HCT116 (cell line): ENCODE measurements at regions not wholly inside any gene's neighbourhood (a gene's known extent, or its start where the extent isn't known, plus 50 kb on each side); places are given as distances from the start of the nearest gene placed in this dataset.

Source experiments
- ATAC-seq: fragments of 200-7000 bp; cut with Tn5 transposase; 2 replicates; pipeline ENCODE4 v1.9.1; 2020; ENCODE audit warnings: mild to moderate bottlenecking, moderate library complexity
- BruUV-seq: library from RNA; stranded (reverse); fragments of 400-500 nt; replicated peaks from 2 replicates; lab custom pipeline; 2021; lab: Mats Ljungman, UMichigan
- CTCF ChIA-PET: fragments of 300-600 bp; sonication (Branson Sonifier 250); formaldehyde crosslinking; loops from one replicate; lab custom pipeline; 2021; ENCODE audit warnings: antibody characterized with exemption; lab: Charles Lee
- POLR2A ChIA-PET: fragments of 300-600, 350-600 bp; sonication (Branson Sonifier 250); formaldehyde crosslinking; loops from one replicate; lab custom pipeline; 2021; ENCODE audit warnings: antibody characterized with exemption; lab: Charles Lee
- RAD21 ChIA-PET, 2 experiments: fragments of 300-600 bp; sonication (Branson Sonifier 250); formaldehyde crosslinking; loops; one replicate each; lab custom pipeline; 2023; ENCODE audit warnings: low total read pairs in 2 of 2; ENCODE audit not compliant: uncharacterized antibody in 2 of 2, unreplicated experiment in 2 of 2, low non-redundant PET in 1 of 2; lab: Charles Lee
- DNase-seq: peaks from one replicate; pipeline ENCODE4 v3.0.0-alpha.2; 2010; ENCODE audit warnings: low read depth, low spot score
- H2AFZ ChIP-seq: fragments of 200-600 bp; shearing (Covaris generic), sonication (generic); 2 replicates; pipeline ENCODE4 v1.6.1; 2017; ENCODE audit warnings: low read depth, mixed run types, mixed read lengths, antibody characterized with exemption, low read length; ENCODE audit not compliant: poor library complexity, severe bottlenecking
- H3K27ac ChIP-seq: 2 replicates; pipeline ENCODE4 v1.5.1; 2012; ENCODE audit warnings: low read depth, low read length
- H3K27me3 ChIP-seq: fragments of 200-600 bp; sonication (generic); 2 replicates; pipeline ENCODE4 v1.6.1; 2016; ENCODE audit warnings: mixed run types, low read length, mixed read lengths; ENCODE audit not compliant: insufficient read depth
- H3K36me3 ChIP-seq, 2 experiments: fragments of 200-500 bp in 1 of 2; fragments of 200-600 bp in 1 of 2; sonication (Bioruptor generic) in 1 of 2; sonication (generic) in 1 of 2; 2 replicates each; pipeline versions ENCODE4 v1.5.1 to v1.6.1; 2014 to 2016; ENCODE audit warnings: low read length in 2 of 2, inconsistent platforms in 1 of 2, mixed read lengths in 1 of 2, mixed run types in 1 of 2; ENCODE audit not compliant: insufficient read depth in 2 of 2, control insufficient read depth in 1 of 2
- H3K4me1 ChIP-seq, 2 experiments: fragments of 200-600 bp in 1 of 2; sonication (generic) in 1 of 2; 2 replicates each; pipeline versions ENCODE4 v1.5.1 to v1.6.1; 2012 to 2017; ENCODE audit warnings: low read length in 2 of 2, inconsistent platforms in 1 of 2, mild to moderate bottlenecking in 1 of 2, mixed read lengths in 1 of 2, mixed run types in 1 of 2, moderate library complexity in 1 of 2; ENCODE audit not compliant: insufficient read depth in 2 of 2, control insufficient read depth in 1 of 2
- H3K4me2 ChIP-seq: fragments of 200-600 bp; sonication (generic); 2 replicates; pipeline ENCODE4 v1.6.1; 2017; ENCODE audit warnings: mixed run types, low read length, mixed read lengths
- H3K4me3 ChIP-seq, 2 experiments: fragments of 200-600 bp in 1 of 2; sonication (generic) in 1 of 2; replicated peaks in 1 of 2; 2 replicates each; pipeline ENCODE4 v1.5.1; 2011 to 2016; ENCODE audit warnings: low read length in 2 of 2, control low read depth in 1 of 2, low read depth in 1 of 2, mild to moderate bottlenecking in 1 of 2, mixed read lengths in 1 of 2, mixed run types in 1 of 2
- H3K79me2 ChIP-seq: fragments of 200-600 bp; sonication (generic); 2 replicates; pipeline ENCODE4 v1.6.1; 2017; ENCODE audit warnings: mild to moderate bottlenecking, mixed run types, low read length, moderate library complexity, mixed read lengths; ENCODE audit not compliant: insufficient read depth
- H3K9ac ChIP-seq: fragments of 200-600 bp; sonication (generic); 2 replicates; pipeline ENCODE4 v1.6.1; 2016; ENCODE audit warnings: low read length, mixed read lengths
- H3K9me2 ChIP-seq: fragments of 200-600 bp; sonication (generic), shearing (Covaris generic); 2 replicates; pipeline ENCODE4 v1.6.1; 2017; ENCODE audit warnings: mixed run types, mild to moderate bottlenecking, moderate library complexity; ENCODE audit not compliant: insufficient read depth
- H3K9me3 ChIP-seq, 2 experiments: fragments of 200-500 bp in 1 of 2; fragments of 200-600 bp in 1 of 2; sonication (Bioruptor generic) in 1 of 2; sonication (generic) in 1 of 2; 2 replicates each; pipeline ENCODE4 v1.6.1; 2014 to 2017; ENCODE audit warnings: low read length in 2 of 2, mixed read lengths in 2 of 2, inconsistent platforms in 1 of 2, low read depth in 1 of 2, mild to moderate bottlenecking in 1 of 2, mixed run types in 1 of 2, moderate library complexity in 1 of 2; ENCODE audit not compliant: control insufficient read depth in 1 of 2, insufficient read depth in 1 of 2
- H4K20me1 ChIP-seq: fragments of 200-600 bp; sonication (generic), shearing (Covaris generic); 2 replicates; pipeline ENCODE4 v1.6.1; 2017; ENCODE audit warnings: mixed run types, mild to moderate bottlenecking, moderate library complexity; ENCODE audit not compliant: insufficient read depth
- CBX3 ChIP-seq: IDR thresholded peaks from 2 replicates; pipeline ENCODE4 v1.6.1; 2012; ENCODE audit warnings: low read depth
- CEBPB ChIP-seq: IDR thresholded peaks from 2 replicates; pipeline ENCODE4 v1.6.1; 2012; ENCODE audit warnings: low read depth
- EGR1 ChIP-seq: IDR thresholded peaks from 2 replicates; pipeline ENCODE4 v1.6.1; 2012; ENCODE audit warnings: low read depth
- ELF1 ChIP-seq: IDR thresholded peaks from 2 replicates; pipeline ENCODE4 v1.6.1; 2012; ENCODE audit warnings: low read depth, borderline replicate concordance
- EZH2 ChIP-seq: fragments of 200-600 bp; sonication (generic); IDR thresholded peaks from 2 replicates; pipeline ENCODE4 v1.6.1; 2017; ENCODE audit warnings: antibody characterized with exemption, mixed run types
- EZH2phosphoT487 ChIP-seq: fragments of 200-600 bp; IDR thresholded peaks from 2 replicates; pipeline ENCODE4 v1.6.1; 2018; ENCODE audit warnings: antibody characterized with exemption, borderline replicate concordance
- POLR2A ChIP-seq: IDR thresholded peaks from 2 replicates; pipeline ENCODE4 v1.7.0; 2011; ENCODE audit warnings: borderline replicate concordance; ENCODE audit not compliant: insufficient read depth, insufficient read length; ENCODE audit errors: extremely low read depth
- SP1 ChIP-seq: IDR thresholded peaks from 2 replicates; pipeline ENCODE4 v1.6.1; 2012; ENCODE audit warnings: low read depth
- ZFX ChIP-seq: fragments of 450-650 bp; IDR thresholded peaks from 2 replicates; pipeline ENCODE4 v1.6.1; 2017
- ZNF274 ChIP-seq: fragments of 200-500 bp; sonication (Bioruptor generic); IDR thresholded peaks from 2 replicates; pipeline ENCODE4 v1.6.1; 2014; ENCODE audit warnings: mild to moderate bottlenecking, low read depth, low read length, inconsistent platforms
- intact Hi-C: fragments of 100-400 bp; cut with micrococcal nuclease; formaldehyde crosslinking; loops from 2 replicates; pipeline ENCODE4 v1.10.0; 2022
- TF ChIP-seq, protein P1 (sequence below): IDR thresholded peaks from 2 replicates; pipeline ENCODE4 v1.6.1; 2011; ENCODE audit warnings: mild to moderate bottlenecking, low read length, moderate library complexity; ENCODE audit not compliant: insufficient replicate concordance; ENCODE audit errors: extremely low read depth
- TF ChIP-seq, protein P2 (sequence below): IDR thresholded peaks from 2 replicates; pipeline ENCODE4 v1.6.1; 2012
- TF ChIP-seq, protein P3 (sequence below): IDR thresholded peaks from 2 replicates; pipeline ENCODE4 v1.6.1; 2012; ENCODE audit warnings: low read depth

DNA sequence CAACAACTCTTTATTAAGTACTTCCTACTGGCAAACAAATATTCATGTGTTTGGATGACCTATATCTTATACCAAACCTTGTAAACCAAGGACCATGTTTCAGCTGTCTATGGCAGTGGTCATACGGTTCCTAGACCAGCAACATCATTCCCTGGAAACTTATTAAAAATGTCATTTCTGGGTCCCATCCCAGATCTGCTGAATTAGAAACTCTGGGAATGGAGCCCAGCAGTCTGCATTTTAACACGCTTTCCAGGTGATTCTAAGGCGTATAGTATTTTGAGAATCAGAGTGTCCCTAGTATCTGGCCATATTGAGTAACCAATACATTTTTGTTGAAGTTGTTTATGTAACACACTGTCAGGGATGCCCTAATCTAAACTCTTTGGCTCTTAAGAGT, 363.4 kb upstream of the LRRC3B start (continued):
- TF ChIP-seq, protein P1, sequence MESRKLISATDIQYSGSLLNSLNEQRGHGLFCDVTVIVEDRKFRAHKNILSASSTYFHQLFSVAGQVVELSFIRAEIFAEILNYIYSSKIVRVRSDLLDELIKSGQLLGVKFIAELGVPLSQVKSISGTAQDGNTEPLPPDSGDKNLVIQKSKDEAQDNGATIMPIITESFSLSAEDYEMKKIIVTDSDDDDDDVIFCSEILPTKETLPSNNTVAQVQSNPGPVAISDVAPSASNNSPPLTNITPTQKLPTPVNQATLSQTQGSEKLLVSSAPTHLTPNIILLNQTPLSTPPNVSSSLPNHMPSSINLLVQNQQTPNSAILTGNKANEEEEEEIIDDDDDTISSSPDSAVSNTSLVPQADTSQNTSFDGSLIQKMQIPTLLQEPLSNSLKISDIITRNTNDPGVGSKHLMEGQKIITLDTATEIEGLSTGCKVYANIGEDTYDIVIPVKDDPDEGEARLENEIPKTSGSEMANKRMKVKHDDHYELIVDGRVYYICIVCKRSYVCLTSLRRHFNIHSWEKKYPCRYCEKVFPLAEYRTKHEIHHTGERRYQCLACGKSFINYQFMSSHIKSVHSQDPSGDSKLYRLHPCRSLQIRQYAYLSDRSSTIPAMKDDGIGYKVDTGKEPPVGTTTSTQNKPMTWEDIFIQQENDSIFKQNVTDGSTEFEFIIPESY = no peak
- TF ChIP-seq CBX3 = no peak

DNA sequence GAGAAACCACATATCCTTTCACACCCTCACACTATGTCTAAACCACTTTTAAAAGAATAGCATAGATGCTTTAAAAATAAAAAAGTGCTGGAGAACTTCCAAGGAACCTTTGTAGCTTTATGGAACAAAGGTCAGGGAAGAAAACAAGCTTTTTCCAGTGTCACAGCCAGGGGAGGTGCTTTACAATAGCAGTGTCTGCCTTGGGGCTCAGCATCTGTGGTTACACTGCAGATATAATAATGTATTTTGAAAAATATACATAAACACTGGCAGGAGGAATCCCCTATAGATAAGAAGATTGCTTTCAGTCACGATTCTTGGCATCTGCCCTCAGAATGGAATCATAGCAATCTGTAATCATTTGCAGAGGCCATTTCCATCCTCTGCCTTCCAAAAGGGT, 362.4 kb upstream of the LRRC3B start:
- no peaks in the 10 kb centered on the region for H3K79me2 ChIP-seq
- peaks cover 5% of the 10 kb centered on the region in 2 experiments; a peak in 2 of 4 replicates for H3K9me3 ChIP-seq
- DNase-seq = no peak
- no peak overlapping the region for H3K9ac ChIP-seq
- no peak overlapping the region for H3K27ac ChIP-seq
- no peaks in the 10 kb centered on the region for H3K4me1 ChIP-seq
- intact Hi-C loops = no loop called here
- no peaks in the 10 kb centered on the region for H4K20me1 ChIP-seq
- ATAC-seq = no peak
- H3K36me3 ChIP-seq = no peaks in the 10 kb centered on the region
- no peak overlapping the region for H2AFZ ChIP-seq
- CTCF ChIA-PET = no interaction called here
- H3K9me2 ChIP-seq = no peaks in the 10 kb centered on the region
- RAD21 ChIA-PET = no interaction called here
- TF ChIP-seq CEBPB (no peak), ZFX (no peak), ZNF274 (no peak), ELF1 (no peak), POLR2A (no peak), EZH2phosphoT487 (no peak), EZH2 (no peak), EGR1 (no peak), SP1 (no peak)
- TF ChIP-seq, protein P2, sequence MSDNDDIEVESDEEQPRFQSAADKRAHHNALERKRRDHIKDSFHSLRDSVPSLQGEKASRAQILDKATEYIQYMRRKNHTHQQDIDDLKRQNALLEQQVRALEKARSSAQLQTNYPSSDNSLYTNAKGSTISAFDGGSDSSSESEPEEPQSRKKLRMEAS = no peak
- TF ChIP-seq, protein P3, sequence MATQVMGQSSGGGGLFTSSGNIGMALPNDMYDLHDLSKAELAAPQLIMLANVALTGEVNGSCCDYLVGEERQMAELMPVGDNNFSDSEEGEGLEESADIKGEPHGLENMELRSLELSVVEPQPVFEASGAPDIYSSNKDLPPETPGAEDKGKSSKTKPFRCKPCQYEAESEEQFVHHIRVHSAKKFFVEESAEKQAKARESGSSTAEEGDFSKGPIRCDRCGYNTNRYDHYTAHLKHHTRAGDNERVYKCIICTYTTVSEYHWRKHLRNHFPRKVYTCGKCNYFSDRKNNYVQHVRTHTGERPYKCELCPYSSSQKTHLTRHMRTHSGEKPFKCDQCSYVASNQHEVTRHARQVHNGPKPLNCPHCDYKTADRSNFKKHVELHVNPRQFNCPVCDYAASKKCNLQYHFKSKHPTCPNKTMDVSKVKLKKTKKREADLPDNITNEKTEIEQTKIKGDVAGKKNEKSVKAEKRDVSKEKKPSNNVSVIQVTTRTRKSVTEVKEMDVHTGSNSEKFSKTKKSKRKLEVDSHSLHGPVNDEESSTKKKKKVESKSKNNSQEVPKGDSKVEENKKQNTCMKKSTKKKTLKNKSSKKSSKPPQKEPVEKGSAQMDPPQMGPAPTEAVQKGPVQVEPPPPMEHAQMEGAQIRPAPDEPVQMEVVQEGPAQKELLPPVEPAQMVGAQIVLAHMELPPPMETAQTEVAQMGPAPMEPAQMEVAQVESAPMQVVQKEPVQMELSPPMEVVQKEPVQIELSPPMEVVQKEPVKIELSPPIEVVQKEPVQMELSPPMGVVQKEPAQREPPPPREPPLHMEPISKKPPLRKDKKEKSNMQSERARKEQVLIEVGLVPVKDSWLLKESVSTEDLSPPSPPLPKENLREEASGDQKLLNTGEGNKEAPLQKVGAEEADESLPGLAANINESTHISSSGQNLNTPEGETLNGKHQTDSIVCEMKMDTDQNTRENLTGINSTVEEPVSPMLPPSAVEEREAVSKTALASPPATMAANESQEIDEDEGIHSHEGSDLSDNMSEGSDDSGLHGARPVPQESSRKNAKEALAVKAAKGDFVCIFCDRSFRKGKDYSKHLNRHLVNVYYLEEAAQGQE = no peak
- TF ChIP-seq, all 23 proteins: peak for 0
- no peak overlapping the region for H3K4me2 ChIP-seq
- no peak overlapping the region for H3K4me3 ChIP-seq
- H3K27me3 ChIP-seq = no peaks in the 10 kb centered on the region
- POLR2A ChIA-PET = no interaction called here
- BruUV-seq = no TSS peak
